Loucy (cell line): ENCODE measurements at regions not wholly inside any gene's neighbourhood (a gene's known extent, or its start where the extent isn't known, plus 50 kb on each side); places are given as distances from the start of the nearest gene placed in this dataset.

Source experiments
- H2AFZ ChIP-seq: fragments of 200-600 bp; sonication (generic); 2 replicates; pipeline ENCODE4 v1.6.0; 2016; ENCODE audit warnings: antibody characterized with exemption, mild to moderate bottlenecking, low read length, moderate library complexity
- H3F3A ChIP-seq: fragments of 200-600 bp; 2 replicates; pipeline ENCODE4 v1.6.0; 2016; ENCODE audit warnings: antibody characterized with exemption, low read depth, mild to moderate bottlenecking
- H3K27me3 ChIP-seq: fragments of 200-600 bp; sonication (generic); 2 replicates; pipeline ENCODE4 v1.6.1; 2014; ENCODE audit warnings: low read length, mild to moderate bottlenecking; ENCODE audit not compliant: insufficient read depth, poor library complexity, severe bottlenecking
- H3K36me3 ChIP-seq: fragments of 200-600 bp; sonication (generic); 2 replicates; pipeline ENCODE4 v1.6.1; 2016; ENCODE audit warnings: low read length; ENCODE audit not compliant: insufficient read depth
- H3K4me1 ChIP-seq: fragments of 200-600 bp; sonication (generic); 2 replicates; pipeline ENCODE4 v1.5.1; 2014; ENCODE audit warnings: low read length, mild to moderate bottlenecking; ENCODE audit not compliant: insufficient read depth, poor library complexity, severe bottlenecking
- H3K4me2 ChIP-seq: fragments of 200-600 bp; sonication (generic); 2 replicates; pipeline ENCODE4 v1.6.0; 2014; ENCODE audit warnings: antibody characterized with exemption, low read length, low read depth, mild to moderate bottlenecking; ENCODE audit not compliant: poor library complexity, severe bottlenecking
- H3K4me3 ChIP-seq: fragments of 200-600 bp; sonication (generic); 2 replicates; pipeline ENCODE4 v1.5.1; 2014; ENCODE audit warnings: low read length, mild to moderate bottlenecking, mixed read lengths; ENCODE audit not compliant: poor library complexity, severe bottlenecking
- H3K79me2 ChIP-seq: fragments of 200-600 bp; sonication (generic); 2 replicates; pipeline ENCODE4 v1.6.1; 2014; ENCODE audit warnings: low read length; ENCODE audit not compliant: insufficient read depth
- H3K9ac ChIP-seq: fragments of 200-600 bp; sonication (generic); 2 replicates; pipeline ENCODE4 v1.6.0; 2014; ENCODE audit warnings: mild to moderate bottlenecking, low read depth, low read length, moderate library complexity; ENCODE audit not compliant: poor library complexity, severe bottlenecking
- H3K9me2 ChIP-seq: fragments of 200-600 bp; sonication (generic); replicated peaks from 2 replicates; pipeline ENCODE4 v1.6.1; 2016; ENCODE audit warnings: low read depth, low read length, mixed read lengths
- H3K9me3 ChIP-seq: fragments of 200-600 bp; sonication (generic); 2 replicates; pipeline ENCODE4 v1.6.1; 2014; ENCODE audit warnings: mild to moderate bottlenecking, antibody characterized with exemption, low read length, low read depth; ENCODE audit not compliant: insufficient read depth
- H4K20me1 ChIP-seq: fragments of 200-600 bp; sonication (generic); 2 replicates; pipeline ENCODE4 v1.6.0; 2014; ENCODE audit warnings: antibody characterized with exemption, low read length, mild to moderate bottlenecking; ENCODE audit not compliant: insufficient read depth, poor library complexity, severe bottlenecking
- CTCF ChIP-seq: fragments of 200-600 bp; sonication (generic); conservative IDR thresholded peaks from 2 replicates; pipeline ENCODE4 v1.5.1; 2014; ENCODE audit warnings: mild to moderate bottlenecking, antibody characterized with exemption, low read length
- EZH2phosphoT487 ChIP-seq: fragments of 200-600 bp; IDR thresholded peaks from 2 replicates; pipeline ENCODE4 v1.6.1; 2018; ENCODE audit warnings: antibody characterized with exemption, mild to moderate bottlenecking, moderate library complexity, borderline replicate concordance

GRCh38 chr16:48824271-48824670 lies 214.3 kb upstream of the N4BP1 start:
- TF ChIP-seq EZH2phosphoT487: no peak
- no peak for TF ChIP-seq CTCF

GRCh38 chr16:48822431-48822830 lies 212.5 kb upstream of the N4BP1 start:
- Histone ChIP-seq H2AFZ (no peak overlapping the region), H3K27me3 (no peaks in the 10 kb centered on the region), H3K9me2 (no peaks in the 10 kb centered on the region), H3K4me3 (no peak overlapping the region), H3K4me2 (no peak overlapping the region), H3K79me2 (no peaks in the 10 kb centered on the region), H3K4me1 (no peaks in the 10 kb centered on the region), H4K20me1 (no peaks in the 10 kb centered on the region), H3K9ac (no peak overlapping the region), H3F3A (no peaks in the 10 kb centered on the region), H3K36me3 (no peaks in the 10 kb centered on the region), H3K9me3 (no peaks in the 10 kb centered on the region)
- no peak for TF ChIP-seq EZH2phosphoT487
- TF ChIP-seq CTCF: no peak

More at GRCh38 chr16:48824271-48824670, 214.3 kb upstream of the N4BP1 start:
- no peaks in the 10 kb centered on the region for H3K36me3 ChIP-seq
- H3K9me2 ChIP-seq: no peaks in the 10 kb centered on the region
- H2AFZ ChIP-seq: no peak overlapping the region
- H3K9ac ChIP-seq: no peak overlapping the region
- H3K4me1 ChIP-seq: no peaks in the 10 kb centered on the region
- no peaks in the 10 kb centered on the region for H3F3A ChIP-seq
- H3K9me3 ChIP-seq: no peaks in the 10 kb centered on the region
- H3K27me3 ChIP-seq: no peaks in the 10 kb centered on the region
- H3K4me2 ChIP-seq: no peak overlapping the region
- no peaks in the 10 kb centered on the region for H4K20me1 ChIP-seq
- H3K79me2 ChIP-seq: no peaks in the 10 kb centered on the region
- H3K4me3 ChIP-seq: no peak overlapping the region

- no peaks in the 10 kb centered on the region for H3F3A ChIP-seq
- H3K36me3 ChIP-seq: no peaks in the 10 kb centered on the region
- H3K9ac ChIP-seq: no peak overlapping the region
- no peaks in the 10 kb centered on the region for H4K20me1 ChIP-seq
- no peak overlapping the region for H3K4me3 ChIP-seq
- no peaks in the 10 kb centered on the region for H3K79me2 ChIP-seq
- H3K9me3 ChIP-seq: no peaks in the 10 kb centered on the region
- no peak overlapping the region for H2AFZ ChIP-seq
- H3K27me3 ChIP-seq: no peaks in the 10 kb centered on the region
- TF ChIP-seq EZH2phosphoT487: no peak
- no peak overlapping the region for H3K4me2 ChIP-seq
- no peaks in the 10 kb centered on the region for H3K9me2 ChIP-seq
- no peaks in the 10 kb centered on the region for H3K4me1 ChIP-seq
Observed at GRCh38 chr16:48820379-48820778, 210.4 kb upstream of the N4BP1 start.

GRCh38 chr16:48818257-48818656 lies 208.3 kb upstream of the N4BP1 start:
- Histone ChIP-seq H3K4me3 (no peak overlapping the region), H3K9me2 (no peaks in the 10 kb centered on the region), H3K9me3 (no peaks in the 10 kb centered on the region), H2AFZ (no peak overlapping the region), H3K4me1 (no peaks in the 10 kb centered on the region), H3F3A (no peaks in the 10 kb centered on the region), H3K4me2 (no peak overlapping the region), H3K9ac (no peak overlapping the region), H3K36me3 (no peaks in the 10 kb centered on the region), H4K20me1 (no peaks in the 10 kb centered on the region), H3K79me2 (no peaks in the 10 kb centered on the region), H3K27me3 (no peaks in the 10 kb centered on the region)
- TF ChIP-seq CTCF (no peak), EZH2phosphoT487 (no peak)
